AG04450 (cell line): ENCODE measurements at regions not wholly inside any gene's neighbourhood (a gene's known extent, or its start where the extent isn't known, plus 50 kb on each side); places are given as distances from the start of the nearest gene placed in this dataset.
"Not testable (repeated sequence)": the region's sequence is repeated elsewhere in the genome, so short reads cannot be mapped to it uniquely, and the experiment has no call there.

Experiments used
- CTCF ChIA-PET: fragments of 300-600, 350-600 bp; formaldehyde crosslinking; extraction: SDS; loops from one replicate; lab custom pipeline; 2022; ENCODE audit warnings: antibody characterized with exemption, inconsistent platforms; lab: Charles Lee
- POLR2A ChIA-PET: fragments of 350-600 bp; formaldehyde crosslinking; extraction: SDS; loops from one replicate; lab custom pipeline; 2021; ENCODE audit warnings: antibody characterized with exemption, inconsistent platforms; lab: Yijun Ruan, JAX
- DNase-seq: peaks from one replicate; pipeline ENCODE4 v3.0.0-alpha.2; 2011; ENCODE audit warnings: low read depth, low spot score
- H3K27ac ChIP-seq: one replicate; pipeline ENCODE4 v1.5.1; 2012; ENCODE audit warnings: low read depth, low read length, control low read depth
- H3K27me3 ChIP-seq: one replicate; pipeline ENCODE4 v1.6.0; 2012; ENCODE audit warnings: low read length; ENCODE audit not compliant: control insufficient read depth, insufficient read depth
- H3K4me3 ChIP-seq: 2 replicates; pipeline ENCODE4 v1.5.1; 2011; ENCODE audit warnings: mild to moderate bottlenecking, low read depth, low read length, control low read depth
- H3K9me3 ChIP-seq: 2 replicates; pipeline ENCODE4 v1.5.1; 2012; ENCODE audit warnings: low read length; ENCODE audit not compliant: control insufficient read depth, insufficient read depth
- CTCF ChIP-seq: IDR thresholded peaks from 2 replicates; pipeline ENCODE4 v1.5.1; 2011; ENCODE audit warnings: low read depth, low read length, control low read depth, inconsistent platforms

- POLR2A ChIA-PET = no interaction called here
- CTCF ChIA-PET = interaction anchor here (1.2 to 1.5 kb wide), 2 partner anchors 452 to 454 kb away, joined by 3 to 5 read pairs; no protein-coding TSS in a partner anchor
- DNase-seq = no peak
- H3K9me3 ChIP-seq = no peaks in the 10 kb centered on the region
- no peak overlapping the region for H3K4me3 ChIP-seq
- no peak overlapping the region for H3K27ac ChIP-seq
- no peaks in the 10 kb centered on the region for H3K27me3 ChIP-seq
- TF ChIP-seq CTCF = no peak
Observed at GRCh38 chr12:18882690-18883089, 144.8 kb downstream of the CAPZA3 start.

- H3K27me3 ChIP-seq = no peaks in the 10 kb centered on the region
- ChIA-PET CTCF (no interaction called here), POLR2A (no interaction called here)
- H3K9me3 ChIP-seq = no peaks in the 10 kb centered on the region
- TF ChIP-seq CTCF = no peak
- DNase-seq = no peak
- no peak overlapping the region for H3K4me3 ChIP-seq
- no peak overlapping the region for H3K27ac ChIP-seq
Observed at GRCh38 chr12:18886962-18887361, 149.0 kb downstream of the CAPZA3 start.

GRCh38 chr12:18887368-18887767 is 149.4 kb downstream of the CAPZA3 start:
- CTCF ChIA-PET = interaction anchor here (0.7 kb wide), 1 partner anchor 566 kb away, joined by 4 read pairs; no protein-coding TSS in a partner anchor
- POLR2A ChIA-PET = no interaction called here
- no peak overlapping the region for H3K27ac ChIP-seq
- no peak for TF ChIP-seq CTCF
- H3K9me3 ChIP-seq = no peaks in the 10 kb centered on the region
- no peaks in the 10 kb centered on the region for H3K27me3 ChIP-seq
- DNase-seq = no peak
- H3K4me3 ChIP-seq = no peak overlapping the region

- no peaks in the 10 kb centered on the region for H3K27me3 ChIP-seq
- ChIA-PET CTCF (interaction anchor here (0.7 kb wide), 1 partner anchor 567 kb away, joined by 4 read pairs; no protein-coding TSS in a partner anchor), POLR2A (no interaction called here)
- H3K27ac ChIP-seq = no peak overlapping the region
- no peak for DNase-seq
- no peak for TF ChIP-seq CTCF
- no peak overlapping the region for H3K4me3 ChIP-seq
- no peaks in the 10 kb centered on the region for H3K9me3 ChIP-seq
Observed at GRCh38 chr12:18888047-18888446, 150.1 kb downstream of the CAPZA3 start.

- H3K27me3 ChIP-seq, H3K27ac ChIP-seq, CTCF ChIA-PET, H3K9me3 ChIP-seq, POLR2A ChIA-PET, H3K4me3 ChIP-seq, DNase-seq: not testable (repeated sequence)
Observed at GRCh38 chr12:18890621-18891020, 152.7 kb downstream of the CAPZA3 start.

GRCh38 chr12:18895540-18895939 is 157.6 kb downstream of the CAPZA3 start:
- no peaks in the 10 kb centered on the region for H3K27me3 ChIP-seq
- no peak overlapping the region for H3K27ac ChIP-seq
- POLR2A ChIA-PET = no interaction called here
- H3K4me3 ChIP-seq = no peak overlapping the region
- CTCF ChIA-PET = no interaction called here
- no peaks in the 10 kb centered on the region for H3K9me3 ChIP-seq
- no peak for DNase-seq
- no peak for TF ChIP-seq CTCF
